Testis (tissue), 2 donors: ENCODE measurements at regions not wholly inside any gene's neighbourhood (a gene's known extent, or its start where the extent isn't known, plus 50 kb on each side); places are given as distances from the start of the nearest gene placed in this dataset.

Source experiments
- POLR2A ChIP-seq: fragments of 450-650 bp; IDR thresholded peaks from one replicate; pipeline ENCODE4 v1.6.1; 2017; ENCODE audit warnings: antibody characterized with exemption, mild to moderate bottlenecking, moderate library complexity
- TF ChIP-seq, protein P1 (sequence below), 3 experiments: fragments of 450-650 bp in 2 of 3; fragments of 200-600 bp in 1 of 3; sonication (generic) in 1 of 3; IDR thresholded peaks; one replicate each; pipeline ENCODE4 v1.5.1; 2016 to 2019; ENCODE audit warnings: antibody characterized with exemption in 3 of 3, mild to moderate bottlenecking in 2 of 3, moderate library complexity in 1 of 3

DNA sequence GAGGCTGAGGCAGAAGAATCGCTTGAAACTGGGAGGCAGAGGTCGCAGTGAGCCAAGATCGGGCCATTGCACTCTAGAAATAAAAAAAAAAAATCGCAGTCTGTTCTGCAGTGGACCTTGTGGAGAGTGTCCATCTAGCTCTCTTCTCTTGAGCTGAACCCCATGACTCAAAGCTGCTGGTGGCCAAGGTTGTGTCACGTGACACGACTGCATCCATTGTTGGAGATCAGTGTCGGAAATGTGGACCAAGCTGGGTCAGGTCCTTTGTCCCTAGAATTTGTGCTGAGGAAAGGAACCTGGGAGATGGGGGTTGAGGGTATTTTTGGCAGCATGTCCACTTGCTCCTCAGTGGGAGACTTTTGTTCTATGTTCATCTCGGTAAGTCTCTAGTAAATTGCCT lies 564.8 kb upstream of the CDH4 start:
- TF ChIP-seq POLR2A, result no peak
- TF ChIP-seq, protein P1, sequence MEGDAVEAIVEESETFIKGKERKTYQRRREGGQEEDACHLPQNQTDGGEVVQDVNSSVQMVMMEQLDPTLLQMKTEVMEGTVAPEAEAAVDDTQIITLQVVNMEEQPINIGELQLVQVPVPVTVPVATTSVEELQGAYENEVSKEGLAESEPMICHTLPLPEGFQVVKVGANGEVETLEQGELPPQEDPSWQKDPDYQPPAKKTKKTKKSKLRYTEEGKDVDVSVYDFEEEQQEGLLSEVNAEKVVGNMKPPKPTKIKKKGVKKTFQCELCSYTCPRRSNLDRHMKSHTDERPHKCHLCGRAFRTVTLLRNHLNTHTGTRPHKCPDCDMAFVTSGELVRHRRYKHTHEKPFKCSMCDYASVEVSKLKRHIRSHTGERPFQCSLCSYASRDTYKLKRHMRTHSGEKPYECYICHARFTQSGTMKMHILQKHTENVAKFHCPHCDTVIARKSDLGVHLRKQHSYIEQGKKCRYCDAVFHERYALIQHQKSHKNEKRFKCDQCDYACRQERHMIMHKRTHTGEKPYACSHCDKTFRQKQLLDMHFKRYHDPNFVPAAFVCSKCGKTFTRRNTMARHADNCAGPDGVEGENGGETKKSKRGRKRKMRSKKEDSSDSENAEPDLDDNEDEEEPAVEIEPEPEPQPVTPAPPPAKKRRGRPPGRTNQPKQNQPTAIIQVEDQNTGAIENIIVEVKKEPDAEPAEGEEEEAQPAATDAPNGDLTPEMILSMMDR (IDR thresholded peaks at IDR 0.05), result no peak
